ENCODE measurements at regions not wholly inside any gene's neighbourhood (a gene's known extent, or its start where the extent isn't known, plus 50 kb on each side); places are given as distances from the start of the nearest gene placed in this dataset.

- H3K4me1 ChIP-seq = peaks cover 0 to 4% (median 0%) of the 10 kb centered on the region in 4 donors
- no peak for DNase-seq (ENCODE audit: low spot score in 2 of 2)
- H3K27me3 ChIP-seq = peaks cover 0 to 12% of the 10 kb centered on the region in 2 donors
- H3K36me3 ChIP-seq = no peaks in the 10 kb centered on the region
- no peak overlapping the region for H3K4me3 ChIP-seq
- no peak for TF ChIP-seq POLR2A (IDR thresholded peaks at IDR 0.05)
- no peak for TF ChIP-seq CTCF (IDR thresholded peaks at IDR 0.05)
- TF ChIP-seq EP300 (IDR thresholded peaks at IDR 0.05) = no peak
- 73 to 80% methylated on average over 9 to 13 of the region's 14 CpGs for WGBS, 2 donors
- no peak overlapping the region for H3K27ac ChIP-seq
- H3K9me3 ChIP-seq = no peaks in the 10 kb centered on the region
Observed at GRCh38 chr10:131653140-131653539, 247.7 kb upstream of the PPP2R2D start.

DNA sequence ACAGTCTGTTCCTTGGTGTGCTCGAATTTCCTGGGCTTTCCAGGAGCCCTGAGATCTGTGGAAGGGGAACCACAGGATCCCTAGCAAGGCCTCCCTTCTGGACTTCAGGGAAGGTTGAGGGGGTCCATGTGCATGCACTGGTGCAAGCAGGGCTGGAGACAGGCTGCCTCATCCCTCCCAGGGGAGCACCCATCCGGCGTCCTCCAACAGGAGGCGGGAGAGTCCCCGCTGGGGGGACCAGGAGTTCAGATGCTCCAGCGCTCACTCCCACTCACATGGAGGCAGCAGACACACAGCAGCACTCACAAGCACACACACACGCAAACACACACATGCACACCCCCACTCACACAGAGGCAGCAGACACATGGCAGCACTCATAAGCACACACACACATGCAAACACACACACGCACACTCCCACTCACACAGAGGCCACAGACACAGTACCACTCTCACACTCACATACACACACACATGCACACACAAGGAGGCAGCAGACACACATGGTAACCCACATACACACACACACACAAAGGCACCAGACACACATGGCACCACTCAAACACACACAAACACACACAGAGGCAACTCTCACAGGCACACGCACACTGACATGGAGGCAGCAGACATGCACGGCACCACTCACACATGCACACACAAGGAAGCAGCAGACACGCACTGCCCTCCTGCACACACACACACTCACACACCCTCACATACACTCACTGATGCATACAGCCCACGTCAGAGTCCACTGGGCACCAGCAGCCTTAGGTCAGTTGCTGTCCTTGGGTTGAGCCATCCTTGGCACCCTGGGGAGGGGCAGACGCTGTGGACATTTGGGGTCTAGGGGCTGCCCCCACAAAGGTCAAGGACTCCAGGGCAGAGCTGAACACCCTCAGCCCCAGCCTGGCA lies 247.0 kb upstream of the PPP2R2D start:
- no peaks in the 10 kb centered on the region for H3K9me3 ChIP-seq
- no peak for DNase-seq (ENCODE audit: low spot score in 2 of 2)
- H3K4me3 ChIP-seq = no peak overlapping the region
- TF ChIP-seq CTCF (IDR thresholded peaks at IDR 0.05) = no peak
- TF ChIP-seq POLR2A (IDR thresholded peaks at IDR 0.05) = no peak
- no peak for TF ChIP-seq EP300 (IDR thresholded peaks at IDR 0.05)
- peaks cover 0 to 12% of the 10 kb centered on the region in 2 donors for H3K27me3 ChIP-seq
- peaks cover 0 to 4% (median 0%) of the 10 kb centered on the region in 4 donors for H3K4me1 ChIP-seq
- no peaks in the 10 kb centered on the region for H3K36me3 ChIP-seq
- WGBS, 2 donors = 78 to 85% methylated on average over 10 to 13 of the region's 13 CpGs
- H3K27ac ChIP-seq = no peak overlapping the region

DNA sequence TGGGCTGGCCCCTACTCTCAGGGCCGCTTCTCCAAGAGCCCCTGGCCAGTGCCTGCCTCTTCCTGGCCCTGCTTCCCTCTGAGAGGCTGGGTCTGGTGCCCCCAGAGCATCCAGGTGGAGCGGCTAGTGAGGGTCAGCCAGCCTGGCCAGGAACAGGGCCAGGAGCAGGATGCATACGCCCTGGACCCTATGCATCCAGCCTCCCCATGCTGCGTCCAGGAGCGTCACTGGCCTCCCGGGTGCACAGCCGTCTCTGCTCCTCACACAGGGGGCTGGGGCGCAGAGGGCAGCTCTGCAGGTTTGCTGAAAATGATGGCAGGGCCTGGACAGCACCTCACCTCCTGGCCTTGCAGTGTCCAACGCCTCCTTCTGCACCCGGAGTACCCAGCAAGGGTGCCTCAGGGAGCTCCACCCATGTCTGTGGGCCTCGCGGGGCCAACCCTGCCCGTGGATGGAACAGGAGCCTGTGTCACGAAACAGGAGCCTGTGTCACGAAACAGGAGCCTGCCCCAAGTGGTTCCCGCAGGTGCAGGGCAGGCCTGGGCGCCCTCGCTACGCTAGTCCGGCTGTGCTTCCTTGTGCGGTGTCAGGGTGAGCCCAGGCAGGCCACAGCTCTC lies 246.2 kb upstream of the PPP2R2D start:
- WGBS, 2 donors = 61 to 82% methylated on average over 11 to 18 of the region's 21 CpGs
- Histone ChIP-seq H3K27me3 (peaks cover 0 to 12% of the 10 kb centered on the region in 2 donors), H3K4me1 (peaks cover 0 to 4% (median 0%) of the 10 kb centered on the region in 4 donors), H3K4me3 (no peak overlapping the region), H3K27ac (no peak overlapping the region), H3K36me3 (no peaks in the 10 kb centered on the region), H3K9me3 (no peaks in the 10 kb centered on the region)
- DNase-seq (ENCODE audit: low spot score in 2 of 2) = no peak
- TF ChIP-seq CTCF (IDR thresholded peaks at IDR 0.05) (no peak), EP300 (IDR thresholded peaks at IDR 0.05) (no peak), POLR2A (IDR thresholded peaks at IDR 0.05) (no peak)

DNA sequence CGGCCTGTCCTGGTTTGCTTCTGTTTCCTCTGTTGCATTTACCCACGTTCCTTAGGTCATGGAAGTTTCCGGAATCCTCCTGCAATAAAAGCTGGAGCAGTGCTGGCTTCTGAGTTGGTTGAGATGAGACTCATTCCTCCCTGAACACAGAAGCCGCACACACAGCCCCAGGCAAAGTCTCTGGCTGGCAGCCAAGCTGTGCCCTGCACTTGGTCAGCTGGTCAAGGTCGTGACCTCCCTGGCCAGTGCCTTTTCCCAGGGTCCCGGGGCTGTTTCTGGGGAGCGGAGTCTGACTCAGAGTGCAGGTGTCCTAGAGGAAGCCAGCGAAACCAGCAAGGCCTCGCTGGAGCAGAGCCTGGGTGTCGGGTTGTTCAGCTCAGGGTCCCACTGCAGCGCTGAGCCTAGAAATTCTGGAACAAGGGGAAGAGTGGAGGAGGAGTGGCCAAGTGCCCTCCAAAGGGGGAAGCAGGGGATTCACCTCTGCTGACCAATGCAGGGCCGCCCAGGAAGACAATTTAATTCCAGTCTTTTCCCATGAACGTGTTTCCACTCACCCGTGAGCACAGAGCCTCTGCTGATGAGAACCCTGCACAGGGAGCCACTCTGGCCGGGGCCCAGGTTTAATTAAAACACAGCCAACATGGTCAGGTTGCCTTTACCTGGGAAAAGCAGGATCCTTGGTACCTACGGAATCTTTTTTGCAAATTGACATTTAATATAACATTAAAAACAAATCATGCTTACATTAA lies 245.5 kb upstream of the PPP2R2D start:
- 48 to 50% methylated on average over 16 of the region's 16 CpGs for WGBS, 2 donors
- H3K4me1 ChIP-seq = peaks cover 0 to 4% (median 0%) of the 10 kb centered on the region in 4 donors
- TF ChIP-seq POLR2A (IDR thresholded peaks at IDR 0.05) (no peak), EP300 (IDR thresholded peaks at IDR 0.05) (no peak), CTCF (IDR thresholded peaks at IDR 0.05) (no peak)
- no peak overlapping the region for H3K27ac ChIP-seq
- H3K27me3 ChIP-seq = peaks cover 0 to 12% of the 10 kb centered on the region in 2 donors
- no peak overlapping the region for H3K4me3 ChIP-seq
- peaks cover 0 to 5% (median 0%) of the 10 kb centered on the region in 4 donors for H3K9me3 ChIP-seq
- DNase-seq (ENCODE audit: low spot score in 2 of 2) = no peak
- no peaks in the 10 kb centered on the region for H3K36me3 ChIP-seq
